ENCODE measurements at regions not wholly inside any gene's neighbourhood (a gene's known extent, or its start where the extent isn't known, plus 50 kb on each side); places are given as distances from the start of the nearest gene placed in this dataset.

DNA sequence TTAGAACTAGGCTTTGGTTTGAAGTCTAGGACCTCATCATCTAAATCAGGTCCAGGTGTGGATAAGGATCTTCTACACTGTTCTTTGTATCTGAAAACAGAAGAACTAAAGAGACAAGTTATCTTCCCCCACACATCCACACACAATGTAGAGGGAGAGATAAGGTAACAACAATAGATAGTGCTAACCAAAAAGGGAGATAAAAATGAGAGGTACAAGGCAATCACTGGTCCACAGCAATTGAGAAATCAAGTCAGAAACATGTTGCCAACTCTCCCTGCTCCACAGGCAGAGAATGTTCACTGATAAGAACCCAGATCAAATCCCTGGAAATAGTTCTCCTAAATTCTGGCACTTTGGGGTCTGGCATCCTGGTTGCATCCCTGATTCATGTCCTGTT lies 75.8 kb upstream of the LHX8 start (continued):
- TF ChIP-seq, protein P1, sequence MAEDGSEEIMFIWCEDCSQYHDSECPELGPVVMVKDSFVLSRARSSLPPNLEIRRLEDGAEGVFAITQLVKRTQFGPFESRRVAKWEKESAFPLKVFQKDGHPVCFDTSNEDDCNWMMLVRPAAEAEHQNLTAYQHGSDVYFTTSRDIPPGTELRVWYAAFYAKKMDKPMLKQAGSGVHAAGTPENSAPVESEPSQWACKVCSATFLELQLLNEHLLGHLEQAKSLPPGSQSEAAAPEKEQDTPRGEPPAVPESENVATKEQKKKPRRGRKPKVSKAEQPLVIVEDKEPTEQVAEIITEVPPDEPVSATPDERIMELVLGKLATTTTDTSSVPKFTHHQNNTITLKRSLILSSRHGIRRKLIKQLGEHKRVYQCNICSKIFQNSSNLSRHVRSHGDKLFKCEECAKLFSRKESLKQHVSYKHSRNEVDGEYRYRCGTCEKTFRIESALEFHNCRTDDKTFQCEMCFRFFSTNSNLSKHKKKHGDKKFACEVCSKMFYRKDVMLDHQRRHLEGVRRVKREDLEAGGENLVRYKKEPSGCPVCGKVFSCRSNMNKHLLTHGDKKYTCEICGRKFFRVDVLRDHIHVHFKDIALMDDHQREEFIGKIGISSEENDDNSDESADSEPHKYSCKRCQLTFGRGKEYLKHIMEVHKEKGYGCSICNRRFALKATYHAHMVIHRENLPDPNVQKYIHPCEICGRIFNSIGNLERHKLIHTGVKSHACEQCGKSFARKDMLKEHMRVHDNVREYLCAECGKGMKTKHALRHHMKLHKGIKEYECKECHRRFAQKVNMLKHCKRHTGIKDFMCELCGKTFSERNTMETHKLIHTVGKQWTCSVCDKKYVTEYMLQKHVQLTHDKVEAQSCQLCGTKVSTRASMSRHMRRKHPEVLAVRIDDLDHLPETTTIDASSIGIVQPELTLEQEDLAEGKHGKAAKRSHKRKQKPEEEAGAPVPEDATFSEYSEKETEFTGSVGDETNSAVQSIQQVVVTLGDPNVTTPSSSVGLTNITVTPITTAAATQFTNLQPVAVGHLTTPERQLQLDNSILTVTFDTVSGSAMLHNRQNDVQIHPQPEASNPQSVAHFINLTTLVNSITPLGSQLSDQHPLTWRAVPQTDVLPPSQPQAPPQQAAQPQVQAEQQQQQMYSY (CRISPR knock-in tag; IDR thresholded peaks at IDR 0.05) = no peak
- no peak for TF ChIP-seq TEAD1 (CRISPR knock-in tag; IDR thresholded peaks at IDR 0.05)
- TF ChIP-seq, protein P2, sequence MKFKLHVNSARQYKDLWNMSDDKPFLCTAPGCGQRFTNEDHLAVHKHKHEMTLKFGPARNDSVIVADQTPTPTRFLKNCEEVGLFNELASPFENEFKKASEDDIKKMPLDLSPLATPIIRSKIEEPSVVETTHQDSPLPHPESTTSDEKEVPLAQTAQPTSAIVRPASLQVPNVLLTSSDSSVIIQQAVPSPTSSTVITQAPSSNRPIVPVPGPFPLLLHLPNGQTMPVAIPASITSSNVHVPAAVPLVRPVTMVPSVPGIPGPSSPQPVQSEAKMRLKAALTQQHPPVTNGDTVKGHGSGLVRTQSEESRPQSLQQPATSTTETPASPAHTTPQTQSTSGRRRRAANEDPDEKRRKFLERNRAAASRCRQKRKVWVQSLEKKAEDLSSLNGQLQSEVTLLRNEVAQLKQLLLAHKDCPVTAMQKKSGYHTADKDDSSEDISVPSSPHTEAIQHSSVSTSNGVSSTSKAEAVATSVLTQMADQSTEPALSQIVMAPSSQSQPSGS (CRISPR knock-in tag; IDR thresholded peaks at IDR 0.05; ENCODE audit: borderline replicate concordance, low read depth) = no peak
- TF ChIP-seq RORB (CRISPR knock-in tag; IDR thresholded peaks at IDR 0.05) = no peak
- TF ChIP-seq ZNF317 (CRISPR knock-in tag; IDR thresholded peaks at IDR 0.05; ENCODE audit: borderline replicate concordance, low read depth) = no peak

GRCh38 chr1:75062111-75062510 lies 72.1 kb upstream of the LHX8 start:
- CTCF ChIA-PET = no interaction called here
- Mint-ChIP-seq H3K4me3 (no peak overlapping the region), H3K36me3 (no peaks in the 10 kb centered on the region), H3K9me3 (peaks cover 8% of the 10 kb centered on the region), H3K4me1 (no peaks in the 10 kb centered on the region), H3K27me3 (ENCODE audit: low read depth) (no peaks in the 10 kb centered on the region), H3K27ac (no peak overlapping the region)
- ATAC-seq (no peak), DNase-seq (ENCODE audit: low spot score) (no peak)
- TF ChIP-seq MAX (CRISPR knock-in tag; IDR thresholded peaks at IDR 0.05) (no peak), NFYB (CRISPR knock-in tag; conservative IDR thresholded peaks at IDR 0.05; ENCODE audit: low read depth) (no peak)
- POLR2A ChIA-PET = no interaction called here

GRCh38 chr1:75067975-75068374 lies 66.2 kb upstream of the LHX8 start:
- DNase-seq (ENCODE audit: low spot score) (peak; percentile 70), ATAC-seq (peak; percentile 98)
- H3K4me3 Mint-ChIP-seq = no peak overlapping the region
- TF ChIP-seq, protein P3, sequence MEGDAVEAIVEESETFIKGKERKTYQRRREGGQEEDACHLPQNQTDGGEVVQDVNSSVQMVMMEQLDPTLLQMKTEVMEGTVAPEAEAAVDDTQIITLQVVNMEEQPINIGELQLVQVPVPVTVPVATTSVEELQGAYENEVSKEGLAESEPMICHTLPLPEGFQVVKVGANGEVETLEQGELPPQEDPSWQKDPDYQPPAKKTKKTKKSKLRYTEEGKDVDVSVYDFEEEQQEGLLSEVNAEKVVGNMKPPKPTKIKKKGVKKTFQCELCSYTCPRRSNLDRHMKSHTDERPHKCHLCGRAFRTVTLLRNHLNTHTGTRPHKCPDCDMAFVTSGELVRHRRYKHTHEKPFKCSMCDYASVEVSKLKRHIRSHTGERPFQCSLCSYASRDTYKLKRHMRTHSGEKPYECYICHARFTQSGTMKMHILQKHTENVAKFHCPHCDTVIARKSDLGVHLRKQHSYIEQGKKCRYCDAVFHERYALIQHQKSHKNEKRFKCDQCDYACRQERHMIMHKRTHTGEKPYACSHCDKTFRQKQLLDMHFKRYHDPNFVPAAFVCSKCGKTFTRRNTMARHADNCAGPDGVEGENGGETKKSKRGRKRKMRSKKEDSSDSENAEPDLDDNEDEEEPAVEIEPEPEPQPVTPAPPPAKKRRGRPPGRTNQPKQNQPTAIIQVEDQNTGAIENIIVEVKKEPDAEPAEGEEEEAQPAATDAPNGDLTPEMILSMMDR (IDR thresholded peaks at IDR 0.05) = peak; percentile 44; the same call in 1 of the 2 replicates
- no peak for TF ChIP-seq NFATC4 (CRISPR knock-in tag; IDR thresholded peaks at IDR 0.05)
- peaks cover 4% of the 10 kb centered on the region for H3K4me1 Mint-ChIP-seq
- H3K36me3 Mint-ChIP-seq = no peaks in the 10 kb centered on the region
- CTCF ChIA-PET = interaction anchor here (0.7 to 2.2 kb wide), 8 partner anchors 15 to 103 kb away, joined by 3 to 14 read pairs (median 4); partner anchors contain the start of gene LHX8
- 0 out of 2 replicates have a peak, but pooled peaks cover 3% of the 10 kb centered on the region for H3K9me3 Mint-ChIP-seq
- no peak overlapping the region for H3K27ac Mint-ChIP-seq
- H3K27me3 Mint-ChIP-seq (ENCODE audit: low read depth) = no peaks in the 10 kb centered on the region
- POLR2A ChIA-PET = no interaction called here

DNA sequence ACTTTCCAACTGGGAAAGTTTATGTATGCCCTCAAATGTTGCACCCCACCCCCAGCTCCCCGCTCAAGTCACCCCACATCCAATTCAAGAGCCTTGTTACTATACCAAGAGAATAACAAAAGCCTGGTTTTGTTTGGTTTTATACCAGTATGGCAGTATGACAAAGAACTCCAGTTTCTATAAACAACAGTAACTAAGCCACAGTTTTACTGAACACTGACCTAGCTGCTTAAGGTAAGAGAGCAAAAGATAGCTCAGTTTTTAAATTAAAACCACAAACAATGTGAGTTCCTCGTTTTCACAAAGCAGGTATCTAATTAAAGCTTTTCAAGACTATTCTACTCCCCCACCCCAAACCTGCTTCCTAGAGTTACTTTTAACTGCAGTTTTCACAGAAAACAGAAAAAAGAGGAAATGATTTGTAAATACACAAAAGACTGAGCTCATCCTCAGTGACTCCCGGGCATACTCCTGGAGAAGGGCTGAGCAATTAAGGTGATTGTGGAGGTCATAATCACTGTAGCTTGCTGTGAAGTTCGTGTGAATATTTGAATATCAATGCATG lies 59.3 kb upstream of the LHX8 start:
- Mint-ChIP-seq H3K36me3 (no peaks in the 10 kb centered on the region), H3K27ac (peak overlapping the region; percentile 98), H3K4me3 (peak overlapping the region; percentile 55), H3K9me3 (0 out of 2 replicates have a peak, but pooled peaks cover under 1% of the 10 kb centered on the region), H3K27me3 (ENCODE audit: low read depth) (peaks cover 7% of the 10 kb centered on the region), H3K4me1 (peaks cover 72% of the 10 kb centered on the region)
- POLR2A ChIA-PET = interaction anchor here (0.9 kb wide), 1 partner anchor 59 kb away, joined by 6 read pairs; the partner anchor contains the start of gene LHX8
- no peak for TF ChIP-seq GTF2I (CRISPR knock-in tag; conservative IDR thresholded peaks at IDR 0.05)
- TF ChIP-seq ZNF219 (CRISPR knock-in tag; IDR thresholded peaks at IDR 0.05; ENCODE audit: borderline replicate concordance) = no peak
- no peak for TF ChIP-seq ESRRA (CRISPR knock-in tag; IDR thresholded peaks at IDR 0.05; ENCODE audit: borderline replicate concordance)
- TF ChIP-seq, protein P4, sequence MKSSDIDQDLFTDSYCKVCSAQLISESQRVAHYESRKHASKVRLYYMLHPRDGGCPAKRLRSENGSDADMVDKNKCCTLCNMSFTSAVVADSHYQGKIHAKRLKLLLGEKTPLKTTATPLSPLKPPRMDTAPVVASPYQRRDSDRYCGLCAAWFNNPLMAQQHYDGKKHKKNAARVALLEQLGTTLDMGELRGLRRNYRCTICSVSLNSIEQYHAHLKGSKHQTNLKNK (CRISPR knock-in tag; IDR thresholded peaks at IDR 0.05) = no peak
- CTCF ChIA-PET = interaction anchor here (0.6 to 1.8 kb wide), 8 partner anchors 10 to 308 kb away, joined by 3 to 10 read pairs (median 4); partner anchors contain the start of gene LHX8
- DNase-seq (ENCODE audit: low spot score) (no peak), ATAC-seq (peak; percentile 81)

Data from WTC11 (cell line).